ENCODE measurements at regions not wholly inside any gene's neighbourhood (a gene's known extent, or its start where the extent isn't known, plus 50 kb on each side); places are given as distances from the start of the nearest gene placed in this dataset.

DNA sequence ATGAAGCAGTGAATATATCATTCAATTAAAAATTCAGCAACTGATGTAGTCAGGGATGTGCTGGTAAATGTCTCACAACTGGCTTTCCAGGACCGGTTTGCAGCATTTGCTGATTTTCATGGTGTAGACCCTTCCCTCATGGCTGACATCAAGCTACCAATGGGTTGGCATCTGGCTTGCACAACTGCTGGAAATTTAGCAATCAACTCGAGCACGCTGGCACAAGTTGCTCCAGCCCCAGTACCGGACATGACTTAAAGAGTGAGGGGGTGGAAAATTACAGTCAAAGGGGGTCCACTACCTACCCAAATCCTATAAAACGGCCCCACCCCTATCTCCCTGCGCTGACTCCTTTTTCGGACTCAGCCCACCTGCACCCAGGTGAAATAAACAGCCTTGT, 198.4 kb upstream of the NRP1 start:
- DNase-seq = no peak

DNA sequence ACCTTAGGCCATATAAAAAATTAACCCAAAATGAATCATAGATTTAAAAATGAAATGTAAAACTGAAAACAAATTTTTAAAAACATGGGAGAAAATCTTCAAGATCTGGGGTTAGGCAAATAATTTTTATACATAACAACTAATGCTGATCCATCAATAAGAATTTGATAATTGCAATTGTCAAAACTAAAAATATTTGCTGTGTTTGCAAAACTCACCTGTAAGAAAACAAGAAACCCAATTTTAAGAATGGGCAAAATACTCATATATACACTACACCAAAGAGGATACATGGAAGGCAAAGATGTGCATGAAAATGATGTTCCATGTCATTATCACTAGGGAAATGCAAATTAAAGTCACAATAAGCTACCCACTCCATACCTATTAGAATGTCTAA, 194.8 kb upstream of the NRP1 start:
- no peak for DNase-seq

DNA sequence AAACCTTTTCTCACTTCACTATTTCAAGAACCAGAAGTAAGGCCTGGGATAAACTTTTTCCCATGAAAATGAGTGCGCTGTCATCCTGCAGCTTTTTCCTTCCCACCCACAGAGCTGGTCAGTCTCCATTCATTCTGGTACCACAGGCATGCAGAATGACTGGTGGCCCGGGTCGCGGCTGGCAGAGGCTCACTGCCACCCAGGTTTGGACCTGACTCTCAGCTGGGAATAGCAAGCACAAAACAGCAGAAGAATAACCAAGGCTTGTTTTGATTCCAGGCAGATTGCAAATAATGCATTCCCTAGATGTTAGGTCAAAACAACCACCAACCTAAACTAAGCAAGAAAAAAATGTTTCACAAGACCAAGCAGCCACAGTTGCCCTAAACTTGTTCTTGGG, 190.5 kb upstream of the NRP1 start:
- DNase-seq = no peak

DNA sequence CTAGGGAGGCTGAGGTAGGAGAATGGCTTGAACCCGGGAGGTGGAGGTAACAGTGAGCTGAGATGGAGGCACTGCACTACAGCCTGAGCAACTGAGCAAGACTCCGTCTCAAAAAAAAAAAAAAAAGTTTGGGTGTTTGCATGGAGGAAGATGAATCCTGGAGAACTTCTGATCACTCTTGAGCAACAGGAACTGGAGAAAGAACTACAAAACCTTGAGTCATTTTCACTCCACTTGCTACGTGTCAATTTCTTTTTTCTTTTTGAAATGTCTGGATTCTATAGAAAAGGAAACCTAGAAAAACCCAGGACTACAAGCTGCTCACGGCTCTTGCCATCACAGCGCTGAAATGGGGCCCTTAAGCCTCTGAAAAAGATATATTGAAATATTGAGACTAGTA, 189.6 kb upstream of the NRP1 start:
- DNase-seq = no peak

DNA sequence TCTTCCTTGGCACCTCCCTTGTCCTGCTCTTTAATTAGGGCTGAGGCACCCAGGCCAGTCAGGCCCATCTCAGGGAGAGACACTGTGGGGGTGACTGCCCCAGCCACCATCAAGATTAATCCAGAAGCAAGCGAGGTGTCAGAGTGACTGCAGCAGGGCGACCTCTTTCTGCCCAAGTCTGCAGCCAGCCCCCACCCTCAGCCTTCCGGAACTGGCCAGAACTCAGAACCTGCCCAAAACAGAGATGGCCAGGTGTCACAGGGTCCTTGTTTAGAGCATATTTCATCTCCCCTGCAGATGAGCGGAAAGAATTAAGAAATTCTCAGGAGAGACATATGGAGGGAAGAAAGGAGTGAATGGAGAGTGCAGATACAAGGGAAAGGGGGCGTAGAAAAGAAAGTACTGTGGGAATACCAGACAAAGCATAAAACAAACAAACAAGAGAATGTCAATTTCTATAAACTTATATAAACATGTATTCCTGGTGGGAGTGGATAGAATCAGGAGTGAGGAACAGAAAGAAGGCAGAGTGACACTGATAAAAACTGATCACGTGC, 188.8 kb upstream of the NRP1 start:
- DNase-seq = no peak

DNA sequence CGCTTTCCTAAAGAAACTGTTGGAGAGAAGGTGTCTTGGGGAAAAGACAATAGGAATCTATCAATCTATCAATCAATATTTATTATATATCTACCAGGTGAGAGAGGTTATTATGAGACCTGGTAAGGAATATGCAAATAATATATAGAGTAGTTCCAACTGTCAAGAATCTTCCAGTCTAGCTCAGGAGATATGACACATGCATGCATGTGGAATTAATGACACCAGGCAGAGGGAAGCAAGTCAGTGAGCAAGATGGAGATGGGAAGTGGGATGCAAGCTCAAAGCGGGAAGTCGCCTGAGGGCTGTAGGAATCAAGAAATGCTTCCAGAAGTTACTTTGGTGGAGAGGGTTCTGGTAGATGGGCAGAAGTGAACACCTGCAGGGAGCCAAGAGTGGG, 187.4 kb upstream of the NRP1 start:
- DNase-seq = no peak

DNA sequence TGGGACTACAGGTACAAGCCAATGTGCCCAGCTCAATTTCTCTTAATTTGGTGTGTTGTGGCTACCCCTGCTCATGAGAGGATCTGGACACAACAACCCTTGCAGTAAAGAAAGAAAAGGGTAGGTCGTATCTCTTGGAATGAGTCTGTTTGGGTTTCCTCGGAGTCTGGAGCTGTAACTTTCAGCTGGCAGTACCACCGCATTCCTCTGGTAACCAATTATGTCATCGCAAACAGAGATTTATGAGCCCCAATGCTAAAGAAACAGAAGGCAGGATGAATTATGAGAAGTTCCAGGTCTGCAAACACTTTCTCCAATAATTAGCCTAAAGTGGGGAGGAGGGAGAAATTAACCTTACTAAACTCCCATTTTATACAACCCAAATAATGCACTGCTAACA, 186.6 kb upstream of the NRP1 start:
- no peak for DNase-seq

DNA sequence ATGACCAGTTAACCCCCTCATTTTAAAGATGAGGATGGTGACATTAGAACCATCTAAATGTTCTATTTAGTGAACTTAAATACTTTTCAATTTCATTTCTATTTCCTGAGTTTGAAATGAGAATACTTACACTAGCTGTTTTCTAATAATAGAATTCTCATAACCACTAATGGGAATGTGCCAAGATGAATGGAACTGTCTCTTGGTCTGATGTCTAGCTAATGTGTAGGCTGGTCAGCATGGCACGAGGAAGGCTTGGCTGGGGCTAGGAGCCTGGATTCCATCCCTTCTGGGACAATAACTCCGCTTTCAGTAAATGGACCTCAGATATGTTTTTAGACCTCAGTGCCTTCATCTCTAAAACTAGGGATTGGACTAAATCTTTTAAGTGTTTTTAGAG, 185.8 kb upstream of the NRP1 start:
- DNase-seq = no peak

DNA sequence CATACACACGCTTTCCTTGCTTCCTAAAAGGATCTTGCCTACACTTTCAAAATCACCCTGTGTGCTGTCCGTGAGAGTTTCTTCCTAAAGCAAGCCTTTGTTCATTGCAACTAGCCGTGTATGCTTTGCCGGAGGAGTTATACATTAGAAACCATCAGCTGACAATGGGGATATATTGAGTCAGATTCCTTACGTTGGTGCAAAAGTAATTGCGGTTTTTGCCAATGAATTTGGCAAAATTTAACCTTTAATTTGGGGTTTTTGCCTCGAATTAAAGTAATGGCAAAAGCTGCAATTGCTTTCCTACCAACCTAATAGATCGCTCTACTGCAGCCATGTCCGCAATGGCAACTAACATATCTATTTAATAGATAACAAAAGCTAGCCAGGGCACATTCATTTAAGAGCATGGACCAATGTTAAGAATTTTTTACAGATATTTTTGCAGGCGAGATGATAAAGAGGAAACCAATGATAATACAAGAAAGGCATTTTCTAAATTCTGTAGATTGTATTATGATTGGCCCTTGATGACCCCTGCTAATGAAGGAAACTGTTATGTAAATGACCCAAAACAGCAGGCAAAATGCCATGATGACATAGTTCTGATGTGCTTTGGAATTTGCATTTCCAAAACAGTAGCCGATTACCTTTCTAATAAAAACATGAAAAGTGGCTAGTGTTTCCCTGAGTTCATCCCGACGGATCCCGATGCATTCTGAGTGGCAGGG, 184.8 kb upstream of the NRP1 start:
- no peak for DNase-seq

DNA sequence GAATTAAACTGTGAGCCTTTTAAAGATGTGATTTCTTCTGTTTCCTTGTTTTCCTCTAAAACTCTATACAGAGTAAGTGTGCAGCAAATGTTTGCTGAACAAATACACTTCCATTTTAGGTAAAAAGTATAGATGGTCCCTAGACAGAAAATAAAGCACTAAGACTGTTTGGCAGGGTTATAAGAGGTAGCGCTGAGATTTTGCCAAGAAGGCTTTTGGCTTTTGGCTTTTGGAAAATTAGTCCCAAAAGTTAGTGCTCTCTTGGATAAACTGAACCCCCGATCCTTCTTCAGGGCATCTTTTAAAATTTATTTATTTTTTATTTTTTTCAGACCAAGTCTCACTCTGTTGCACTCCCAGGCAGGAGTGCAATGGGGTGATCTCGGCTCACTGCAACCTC, 175.7 kb upstream of the NRP1 start:
- DNase-seq = no peak

DNA sequence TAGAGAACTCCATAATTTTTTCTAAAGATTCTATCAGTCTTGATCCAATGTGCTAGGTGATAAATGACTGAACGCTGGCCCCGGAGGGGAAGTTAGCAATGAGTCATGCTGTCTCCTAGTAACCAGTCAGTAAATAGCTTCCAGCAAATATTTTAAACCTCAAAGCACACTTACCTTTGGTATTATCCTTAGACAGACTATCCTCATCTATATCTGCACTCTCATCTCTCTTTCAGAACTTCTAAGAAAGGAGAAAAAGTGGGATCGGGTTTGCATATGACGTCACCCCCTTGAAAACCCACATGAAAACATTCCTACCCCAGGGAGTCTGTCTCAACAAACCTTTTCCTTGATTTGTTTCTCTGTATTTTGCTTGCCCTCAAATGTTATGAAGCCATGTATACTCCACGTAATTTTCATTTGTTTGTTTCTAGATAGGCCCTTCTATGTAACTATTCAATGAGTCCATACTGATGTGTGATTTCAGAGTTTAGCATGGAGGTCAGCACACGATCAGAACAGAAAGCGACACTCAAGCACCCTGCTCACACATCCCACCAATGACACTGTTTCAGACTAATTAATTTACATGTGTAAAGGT, 174.9 kb upstream of the NRP1 start:
- DNase-seq = no peak

DNA sequence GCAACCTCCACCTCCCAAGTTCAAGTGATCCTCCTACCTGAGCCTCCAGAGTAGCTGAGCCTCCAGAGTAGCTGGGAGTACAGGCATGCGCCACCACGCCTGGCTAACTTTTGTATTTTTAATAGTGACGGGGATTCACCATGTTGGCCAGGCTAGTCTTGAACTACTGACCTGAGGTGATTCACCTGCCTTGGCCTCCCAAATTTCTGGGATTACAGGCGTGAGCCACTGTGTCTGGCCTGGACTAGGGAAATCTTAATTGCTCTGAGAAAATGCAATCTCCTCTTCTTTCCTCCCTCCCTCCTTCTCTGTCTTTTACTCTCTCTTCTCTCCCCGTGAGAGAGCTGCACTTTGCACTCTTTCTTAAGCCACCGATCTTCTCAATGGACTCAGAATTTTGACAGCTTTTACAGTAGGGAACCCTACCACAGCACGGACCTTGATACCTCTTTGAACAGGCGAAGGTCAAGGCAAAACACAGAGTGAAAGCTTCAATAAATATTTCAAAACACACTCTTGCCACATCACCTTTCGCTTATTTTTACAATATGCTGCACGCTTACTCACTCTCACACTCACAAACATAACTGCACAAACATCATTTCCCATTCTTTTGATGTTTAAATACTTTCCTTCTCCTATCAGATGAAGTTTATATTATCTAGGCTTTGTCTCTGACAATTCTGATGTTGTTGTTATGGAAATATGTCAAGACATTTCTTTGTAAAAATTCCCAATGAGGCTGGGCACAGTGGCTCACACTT, 173.4 kb upstream of the NRP1 start:
- no peak for DNase-seq

DNA sequence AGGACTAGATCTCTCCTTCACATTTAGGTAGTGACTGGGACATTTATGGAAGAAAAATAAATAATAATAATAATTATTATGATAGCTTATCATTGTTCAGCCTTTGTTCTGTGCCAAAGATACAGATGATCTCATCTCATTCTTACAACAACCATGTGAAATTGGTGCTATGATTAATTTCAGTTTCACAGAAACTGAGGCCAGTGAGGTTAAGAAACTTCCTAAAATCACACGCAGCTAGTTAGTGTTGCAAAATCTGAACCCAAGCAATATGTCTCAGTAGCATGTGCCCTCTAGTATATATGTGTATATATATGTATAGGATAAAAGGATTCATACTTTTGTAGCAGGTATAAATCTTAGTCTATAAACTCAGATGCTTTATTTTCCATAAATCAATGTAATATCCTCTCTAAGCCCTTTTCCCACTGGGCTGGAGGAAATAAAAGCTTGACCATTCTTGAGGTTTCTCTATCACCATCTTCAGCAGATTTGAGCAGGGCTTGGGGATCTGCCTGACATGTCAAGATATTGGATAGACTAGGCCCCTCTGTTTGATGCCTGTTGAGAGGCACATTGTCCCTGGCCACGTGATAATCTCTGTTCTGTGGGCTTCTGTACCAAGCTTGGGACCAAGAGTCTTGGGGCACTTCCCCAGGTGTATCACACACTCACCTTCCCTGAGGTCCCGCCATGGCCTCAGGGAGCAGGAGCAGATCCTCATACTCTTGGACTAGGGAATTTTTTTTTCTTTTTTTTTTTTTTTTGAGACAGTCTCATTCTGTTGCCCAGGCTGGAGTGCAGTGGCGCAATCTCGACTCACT, 172.6 kb upstream of the NRP1 start:
- DNase-seq = no peak

DNA sequence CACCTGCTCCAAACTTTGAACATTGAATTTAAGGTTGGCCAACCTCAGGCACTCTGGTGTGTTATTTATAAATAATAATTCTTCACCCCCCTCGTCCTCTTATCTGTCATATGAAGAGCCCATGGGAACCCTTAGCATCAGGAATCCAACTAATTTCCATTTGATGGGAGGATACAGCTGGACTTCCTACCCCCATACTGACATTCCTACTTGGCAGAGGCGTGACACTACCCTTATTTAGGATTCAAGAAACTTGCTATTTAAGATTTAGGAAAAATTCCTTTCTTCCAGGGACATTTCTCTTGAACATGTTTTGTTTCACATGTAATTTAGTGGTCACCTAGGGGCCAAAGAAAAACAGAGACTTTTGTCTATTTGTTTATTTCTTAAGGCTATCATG, 171.9 kb upstream of the NRP1 start:
- no peak for DNase-seq

DNA sequence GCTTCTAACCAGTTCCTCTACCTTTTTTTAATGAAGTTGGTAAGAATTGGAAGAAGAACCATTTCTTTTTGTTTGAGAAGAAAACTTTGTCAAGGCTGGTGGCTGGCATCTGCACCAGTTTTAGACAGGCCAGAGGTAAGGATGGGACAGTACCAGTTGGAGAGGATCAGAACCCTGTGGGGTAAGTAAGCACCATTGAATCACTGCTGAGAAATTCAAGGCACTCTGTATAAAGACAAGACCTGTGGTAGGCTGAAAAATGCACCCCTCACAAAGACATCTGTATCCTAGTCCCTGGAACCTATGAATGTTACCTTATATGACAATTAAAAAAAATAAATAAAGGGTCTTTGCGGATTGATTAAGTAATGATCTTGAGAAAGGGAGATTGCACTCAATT, 166.7 kb upstream of the NRP1 start:
- no peak for DNase-seq

DNA sequence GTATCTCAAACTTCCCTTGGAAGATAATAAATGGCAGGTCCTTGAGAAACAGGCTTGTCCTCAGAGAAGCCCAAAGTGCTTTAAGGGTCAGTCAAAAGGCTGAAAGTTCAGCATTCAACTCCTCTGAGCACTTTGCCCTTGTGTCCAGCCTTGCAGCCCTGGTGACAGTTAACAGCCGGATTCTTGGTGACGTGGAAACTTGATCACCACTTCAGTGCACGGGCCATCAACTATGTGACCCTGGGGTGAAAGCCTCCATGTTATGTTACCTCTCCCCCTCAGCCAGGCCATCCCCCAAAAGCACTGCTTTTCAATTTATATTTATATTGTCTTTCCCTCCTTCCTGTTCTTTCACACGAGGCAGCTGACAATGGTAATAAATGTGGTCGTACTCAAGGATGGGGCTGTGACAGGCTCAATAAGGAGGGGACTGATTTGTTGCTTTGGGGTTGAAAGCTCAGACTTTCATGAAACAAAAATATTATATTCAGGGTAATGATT, 164.0 kb upstream of the NRP1 start:
- DNase-seq = no peak

DNA sequence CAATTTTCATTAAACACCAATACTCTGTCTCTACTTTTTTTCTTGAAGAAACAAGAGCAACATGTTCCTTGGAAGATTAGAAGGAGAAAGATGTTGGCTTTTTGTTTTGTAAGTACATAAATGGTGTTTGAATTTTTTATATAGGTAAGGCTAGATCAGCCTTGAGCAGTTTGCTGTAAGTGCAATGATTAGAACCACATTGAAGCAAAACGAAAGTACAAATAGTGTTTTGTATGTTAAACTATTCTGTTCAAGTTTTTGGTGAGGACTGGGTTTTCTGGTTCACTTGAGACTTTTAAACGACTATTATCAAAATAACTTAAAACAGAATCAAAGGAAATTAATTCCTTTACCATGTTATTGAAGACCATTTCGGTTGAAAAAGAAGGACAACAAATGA, 162.9 kb upstream of the NRP1 start:
- no peak for DNase-seq

DNA sequence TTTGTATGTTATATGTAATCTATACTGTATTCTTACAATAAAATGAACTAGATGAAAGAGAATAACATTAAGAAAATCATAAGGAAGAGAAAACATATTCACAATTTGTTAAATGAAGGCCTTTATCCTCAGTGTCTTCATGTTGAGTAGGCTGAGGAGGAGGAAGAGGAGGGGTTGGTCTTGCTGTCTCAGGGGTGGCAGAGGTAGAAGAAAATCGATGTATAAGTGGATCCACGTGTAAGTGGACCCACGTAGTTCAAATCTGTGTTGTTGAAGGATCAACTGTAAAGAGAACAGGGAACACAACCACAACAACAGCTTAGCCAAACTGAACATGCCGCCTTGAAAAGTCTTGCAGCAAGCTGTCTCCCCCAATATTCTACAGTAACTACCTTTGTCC, 161.6 kb upstream of the NRP1 start:
- no peak for DNase-seq

DNA sequence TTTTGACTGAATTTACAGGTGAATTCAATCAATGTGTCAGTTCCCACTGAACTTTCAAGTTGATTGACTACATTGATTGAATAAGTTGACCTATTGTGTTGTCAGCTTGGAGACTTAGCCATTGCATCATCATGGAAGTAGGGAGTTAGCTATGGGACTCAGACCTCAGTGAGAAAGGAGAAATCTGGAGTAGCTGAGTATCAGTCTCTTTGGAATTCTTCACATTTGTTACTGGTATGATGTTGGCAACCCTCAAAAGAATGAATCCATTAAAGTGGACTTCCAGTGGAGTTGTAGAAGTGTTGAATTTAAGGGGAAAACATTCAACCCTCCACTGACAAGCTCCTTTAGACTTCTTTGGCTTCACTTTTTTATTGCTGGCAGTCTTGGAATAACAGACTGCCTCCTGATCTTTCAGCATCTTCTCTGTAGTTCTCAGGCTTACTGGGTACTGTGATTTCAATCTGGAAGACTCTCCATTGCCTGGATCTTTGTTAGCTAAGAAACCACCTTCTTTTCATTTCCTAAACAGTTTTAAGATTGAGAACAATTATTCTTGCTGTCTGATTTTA, 160.3 kb upstream of the NRP1 start:
- no peak for DNase-seq

DNA sequence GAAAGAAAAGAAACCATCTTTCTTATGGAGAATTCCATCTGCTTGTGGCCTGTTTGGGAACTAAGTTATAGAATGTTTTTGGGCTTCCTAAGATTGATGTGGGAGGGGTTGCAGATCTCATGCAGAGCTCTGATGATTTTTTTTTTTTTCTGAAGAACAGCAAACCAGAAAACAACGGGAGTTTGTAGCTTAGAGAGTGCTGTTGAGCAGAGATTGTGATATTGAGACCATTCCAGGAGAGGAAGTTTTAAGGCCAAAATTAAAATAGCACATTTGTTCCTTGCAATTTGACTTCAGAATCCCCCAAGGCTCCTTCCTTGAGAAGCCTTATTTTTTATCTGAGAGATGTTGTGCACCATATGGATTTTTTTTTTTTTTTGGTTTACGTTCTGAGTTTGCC, 159.5 kb upstream of the NRP1 start:
- DNase-seq = no peak

DNA sequence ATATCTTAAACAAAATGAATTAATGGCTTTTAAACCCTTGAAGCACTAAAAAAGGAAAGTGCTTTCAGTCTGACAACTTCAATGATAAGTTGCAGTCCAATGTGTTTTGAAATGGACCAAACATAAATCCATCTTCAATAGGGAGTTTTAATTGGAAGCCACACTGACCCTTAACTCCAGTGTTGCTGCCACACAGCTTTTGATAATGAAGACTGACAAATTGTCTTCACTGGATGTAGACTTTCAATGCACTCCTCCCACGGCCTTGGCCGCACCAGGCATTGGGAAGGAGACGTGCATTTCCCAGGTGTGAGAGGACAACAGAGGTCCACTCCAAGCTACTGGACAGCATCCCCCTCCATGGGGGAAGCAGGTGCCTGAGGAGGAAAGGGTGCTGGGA, 159.0 kb upstream of the NRP1 start:
- no peak for DNase-seq

DNA sequence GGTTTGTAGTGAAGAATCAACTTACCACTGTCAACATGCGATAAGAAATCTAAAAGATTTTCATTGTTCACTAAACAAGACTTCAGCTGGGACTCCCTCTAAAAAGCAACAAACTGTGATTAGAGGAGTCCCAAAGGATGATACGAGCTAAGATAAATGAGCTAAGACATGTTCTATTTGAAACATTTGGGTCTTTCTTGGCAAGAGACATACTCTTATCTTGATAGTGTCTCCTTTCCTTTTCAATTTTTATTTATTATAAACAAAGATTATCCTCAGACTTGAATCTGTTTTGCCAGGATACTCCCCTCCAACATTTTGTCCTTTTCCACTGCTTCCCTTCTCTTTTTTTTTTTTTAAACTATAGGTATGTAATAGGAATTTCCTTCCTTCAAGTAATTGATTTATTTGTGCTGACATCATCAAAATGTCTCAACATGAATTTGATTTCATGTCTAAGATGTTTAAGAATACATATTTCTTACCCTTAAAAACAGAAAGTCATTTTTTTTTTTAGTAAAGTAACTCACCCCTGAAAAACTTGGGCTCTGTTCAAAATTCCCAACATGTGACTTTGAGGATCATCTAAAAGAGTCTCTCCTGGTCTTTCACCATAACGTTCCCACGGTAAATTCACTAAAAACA, 158.4 kb upstream of the NRP1 start:
- DNase-seq = no peak

Measured in central memory CD4-positive, alpha-beta T cell (primary cell).